ENCODE measurements at regions not wholly inside any gene's neighbourhood (a gene's known extent, or its start where the extent isn't known, plus 50 kb on each side); places are given as distances from the start of the nearest gene placed in this dataset.

DNA sequence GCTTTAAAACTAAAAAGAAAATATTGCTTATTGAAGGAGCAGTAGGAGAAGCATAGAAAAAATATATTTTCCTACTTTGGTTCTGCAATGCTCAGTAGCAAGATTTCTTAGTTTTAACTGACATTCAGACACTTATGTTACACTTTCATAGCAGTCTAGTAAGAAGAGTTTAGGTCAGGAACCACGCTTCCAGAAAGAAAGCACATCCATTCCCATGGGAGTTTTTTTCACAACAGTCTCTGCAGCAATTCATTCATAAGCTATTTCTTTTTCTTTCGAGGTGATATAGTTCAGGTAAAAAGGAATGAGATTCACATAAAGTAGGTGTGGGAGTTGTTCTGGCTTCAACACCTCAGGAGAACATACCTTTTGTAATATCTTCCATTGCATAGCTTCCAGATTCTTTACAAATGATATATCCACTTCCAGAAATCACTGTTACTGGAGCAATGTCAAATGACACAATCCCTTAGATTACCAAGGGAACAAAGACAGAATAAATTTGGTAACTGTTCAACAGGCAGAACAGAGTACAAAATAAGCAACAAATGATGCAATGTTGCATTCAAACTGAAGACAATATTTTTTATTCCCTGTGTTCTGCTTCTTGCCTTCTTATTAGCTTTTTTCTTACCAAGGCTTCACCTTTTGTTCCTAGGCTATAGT is 95.2 kb upstream of the GULP1 start:
- H2BK120ac ChIP-seq (replicated peaks; ENCODE audit: low read depth, low read length) = no peak overlapping the region
- no peaks in the 10 kb centered on the region for H3K23me2 ChIP-seq (ENCODE audit: low read depth, low read length)
- H3K14ac ChIP-seq (ENCODE audit: insufficient read length) = no peak overlapping the region
- H2AK5ac ChIP-seq (ENCODE audit: low read depth, low read length) = no peak overlapping the region
- no peak overlapping the region for H4K91ac ChIP-seq (replicated peaks; ENCODE audit: insufficient read length, low read length)
- H3K4me3 ChIP-seq (ENCODE audit: extremely low read depth in 1 of 4, insufficient read depth in 2 of 4, low read depth in 3 of 4, low read length in 4 of 4) = no peak overlapping the region
- H2BK12ac ChIP-seq (ENCODE audit: low read depth, low read length) = no peak overlapping the region
- TF ChIP-seq CHD1 (IDR thresholded peaks at IDR 0.05; ENCODE audit: low read depth, low read length) = no peak
- TF ChIP-seq JUN (IDR thresholded peaks at IDR 0.05; ENCODE audit: low read depth, low read length) = no peak
- TF ChIP-seq, protein P1, sequence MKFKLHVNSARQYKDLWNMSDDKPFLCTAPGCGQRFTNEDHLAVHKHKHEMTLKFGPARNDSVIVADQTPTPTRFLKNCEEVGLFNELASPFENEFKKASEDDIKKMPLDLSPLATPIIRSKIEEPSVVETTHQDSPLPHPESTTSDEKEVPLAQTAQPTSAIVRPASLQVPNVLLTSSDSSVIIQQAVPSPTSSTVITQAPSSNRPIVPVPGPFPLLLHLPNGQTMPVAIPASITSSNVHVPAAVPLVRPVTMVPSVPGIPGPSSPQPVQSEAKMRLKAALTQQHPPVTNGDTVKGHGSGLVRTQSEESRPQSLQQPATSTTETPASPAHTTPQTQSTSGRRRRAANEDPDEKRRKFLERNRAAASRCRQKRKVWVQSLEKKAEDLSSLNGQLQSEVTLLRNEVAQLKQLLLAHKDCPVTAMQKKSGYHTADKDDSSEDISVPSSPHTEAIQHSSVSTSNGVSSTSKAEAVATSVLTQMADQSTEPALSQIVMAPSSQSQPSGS (IDR thresholded peaks at IDR 0.05; ENCODE audit: low read length) = no peak
- no peak for TF ChIP-seq BACH1 (IDR thresholded peaks at IDR 0.05; ENCODE audit: low read length)
- no peak overlapping the region for H2BK5ac ChIP-seq (ENCODE audit: low read depth, low read length)
- no peaks in the 10 kb centered on the region for H3K79me2 ChIP-seq (ENCODE audit: control insufficient read depth in 1 of 2, insufficient read depth in 2 of 2, low read length in 2 of 2)
- ChIA-PET CTCF (ENCODE audit: partially characterized antibody) (interaction anchor here (0.5 to 1.3 kb wide), 4 partner anchors 9 to 81 kb away, joined by 3 to 5 read pairs (median 4); no protein-coding TSS in a partner anchor), POLR2A (ENCODE audit: partially characterized antibody) (interaction anchor here (1.5 kb wide), 1 partner anchor 9 kb away, joined by 3 read pairs; no protein-coding TSS in a partner anchor)
- H3K4me2 ChIP-seq (ENCODE audit: insufficient read depth in 1 of 2, low read depth in 2 of 2, low read length in 2 of 2) = no peak overlapping the region
- H3K23ac ChIP-seq (ENCODE audit: insufficient read length) = no peak overlapping the region
- H3K4ac ChIP-seq (replicated peaks; ENCODE audit: insufficient read length, low read depth, low read length) = no peak overlapping the region
- FAIRE-seq (no peak), DNase-seq (ENCODE audit: low read depth in 1 of 2, low spot score in 2 of 2) (no peak)
- no peak overlapping the region for H4K8ac ChIP-seq (ENCODE audit: extremely low read depth, insufficient read depth, low read length)
- H3K36me3 ChIP-seq (ENCODE audit: control insufficient read depth in 2 of 4, insufficient read depth in 4 of 4, low read length in 3 of 4) = no peaks in the 10 kb centered on the region
- WGBS, 2 experiments (ENCODE audit: extremely low coverage in 1 of 2, insufficient coverage in 1 of 2, insufficient read length in 1 of 2, insufficient replicate concordance in 2 of 2, low coverage in 1 of 2, low lambda C conversion rate in 2 of 2, missing lambda C conversion rate in 1 of 2) = 93% methylated on average over 2 of the region's 2 CpGs; no CpG with 5 or more reads in 1 of the 2 experiments
- H2BK20ac ChIP-seq (ENCODE audit: low read length) = no peak overlapping the region
- H3K56ac ChIP-seq (replicated peaks; ENCODE audit: insufficient read length, low read depth, low read length) = no peak overlapping the region
- H3K27ac ChIP-seq (ENCODE audit: low read depth, low read length) = no peak overlapping the region
- H4K5ac ChIP-seq (ENCODE audit: insufficient read length, low read depth, low read length) = no peak overlapping the region
- no peaks in the 10 kb centered on the region for H4K20me1 ChIP-seq (replicated peaks in 1 of 2; ENCODE audit: control insufficient read depth in 1 of 2, insufficient read depth in 2 of 2, low read length in 2 of 2)
- H2BK15ac ChIP-seq (ENCODE audit: low read length) = no peak overlapping the region
- H3K79me1 ChIP-seq (ENCODE audit: low read depth, low read length) = no peaks in the 10 kb centered on the region
- H3K9me3 ChIP-seq (ENCODE audit: insufficient read depth in 2 of 2, low read depth in 1 of 2, low read length in 1 of 2) = no peaks in the 10 kb centered on the region
- no peaks in the 10 kb centered on the region for H3K27me3 ChIP-seq (replicated peaks in 1 of 4; ENCODE audit: control insufficient read depth in 3 of 4, extremely low read depth in 1 of 4, insufficient read depth in 3 of 4, low read length in 3 of 4)
- H2AFZ ChIP-seq (ENCODE audit: low read length) = peak overlapping the region; percentile 24
- peaks cover 0 to 3% (median 0%) of the 10 kb centered on the region in 4 experiments; a peak in 1 of 7 replicates for H3K4me1 ChIP-seq (replicated peaks in 1 of 4; ENCODE audit: control insufficient read depth in 3 of 4, insufficient read depth in 4 of 4, low read length in 3 of 4)
- H3K18ac ChIP-seq (ENCODE audit: extremely low read depth, low read length) = no peak overlapping the region; the same call in 1 of the 2 replicates
- no peak overlapping the region for H3K9ac ChIP-seq (replicated peaks in 1 of 4; ENCODE audit: extremely low read depth in 1 of 4, low read depth in 3 of 4, low read length in 3 of 4)

All from H1 (cell line).